IMR-90 (cell line): ENCODE measurements at regions not wholly inside any gene's neighbourhood (a gene's known extent, or its start where the extent isn't known, plus 50 kb on each side); places are given as distances from the start of the nearest gene placed in this dataset.

ENCODE experiments used
- ATAC-seq: fragments of 200-7000 bp; cut with Tn5 transposase; 2 replicates; pipeline ENCODE4 v1.9.1; 2020; ENCODE audit warnings: low read depth, mild to moderate bottlenecking, moderate library complexity
- BruUV-seq: library from RNA; stranded (reverse); fragments of 400-500 nt; replicated peaks from 2 replicates; lab custom pipeline; 2021; lab: Mats Ljungman, UMichigan
- CTCF ChIA-PET: fragments of 300-600 bp; formaldehyde crosslinking; extraction: SDS; loops from one replicate; lab custom pipeline; 2021; ENCODE audit warnings: antibody characterized with exemption; lab: Yijun Ruan, JAX
- POLR2A ChIA-PET: fragments of 300-600 bp; sonication (Branson Sonifier 250); formaldehyde crosslinking; loops from one replicate; lab custom pipeline; 2022; ENCODE audit warnings: antibody characterized with exemption; ENCODE audit not compliant: unreplicated experiment; lab: Charles Lee
- DNase-seq: peaks from one replicate; pipeline ENCODE4 v3.0.0; 2013
- H2AFZ ChIP-seq: replicated peaks from 2 replicates; pipeline ENCODE3; 2013; ENCODE audit warnings: low read length, mild to moderate bottlenecking; ENCODE audit not compliant: poor library complexity
- H2AK5ac ChIP-seq: 2 replicates; pipeline ENCODE4 v1.6.1; 2013; ENCODE audit warnings: low read depth, low read length, inconsistent platforms
- H2AK9ac ChIP-seq: replicated peaks from 2 replicates; pipeline ENCODE3; 2013; ENCODE audit warnings: mild to moderate bottlenecking, low read depth, low read length, moderate library complexity; ENCODE audit not compliant: poor library complexity
- H2BK120ac ChIP-seq: 2 replicates; pipeline ENCODE4 v1.6.1; 2013; ENCODE audit warnings: low read depth, low read length, inconsistent platforms
- H2BK15ac ChIP-seq: 3 replicates; pipeline ENCODE4 v1.6.1; 2013; ENCODE audit warnings: low read depth, low read length, inconsistent platforms
- H2BK20ac ChIP-seq: 2 replicates; pipeline ENCODE4 v1.6.1; 2013; ENCODE audit warnings: low read depth, mild to moderate bottlenecking, inconsistent platforms, low read length, moderate library complexity
- H2BK5ac ChIP-seq: 2 replicates; pipeline ENCODE4 v1.6.1; 2013; ENCODE audit warnings: mild to moderate bottlenecking, low read depth, low read length, inconsistent platforms; ENCODE audit not compliant: poor library complexity, severe bottlenecking
- H3K14ac ChIP-seq: replicated peaks from 2 replicates; pipeline ENCODE4 v1.6.1; 2013; ENCODE audit warnings: low read depth, low read length, inconsistent platforms
- H3K18ac ChIP-seq: 2 replicates; pipeline ENCODE4 v1.6.1; 2013; ENCODE audit warnings: low read depth, low read length, control low read depth
- H3K23ac ChIP-seq: 2 replicates; pipeline ENCODE4 v1.6.1; 2013; ENCODE audit warnings: low read depth, low read length, inconsistent platforms
- H3K27ac ChIP-seq: 2 replicates; pipeline ENCODE4 v1.5.1; 2013; ENCODE audit warnings: mild to moderate bottlenecking, control low read depth, low read length; ENCODE audit not compliant: insufficient read depth
- H3K27me3 ChIP-seq: 2 replicates; pipeline ENCODE4 v1.6.1; 2013; ENCODE audit warnings: low read length; ENCODE audit not compliant: control insufficient read depth, insufficient read depth
- H3K36me3 ChIP-seq: 2 replicates; pipeline ENCODE4 v1.6.1; 2013; ENCODE audit warnings: low read length, mixed read lengths; ENCODE audit not compliant: control insufficient read depth, insufficient read depth
- H3K4ac ChIP-seq: 2 replicates; pipeline ENCODE4 v1.6.1; 2013; ENCODE audit warnings: low read depth, low read length, inconsistent platforms
- H3K4me1 ChIP-seq: 2 replicates; pipeline ENCODE4 v1.6.1; 2013; ENCODE audit warnings: low read length, mixed read lengths; ENCODE audit not compliant: control insufficient read depth, insufficient read depth
- H3K4me2 ChIP-seq: 2 replicates; pipeline ENCODE4 v1.6.1; 2013; ENCODE audit warnings: low read depth, mild to moderate bottlenecking, control low read depth, low read length, moderate library complexity
- H3K4me3 ChIP-seq: 2 replicates; pipeline ENCODE4 v1.5.1; 2013; ENCODE audit warnings: low read depth, mild to moderate bottlenecking, control low read depth, low read length, moderate library complexity; ENCODE audit not compliant: insufficient read depth
- H3K56ac ChIP-seq: 2 replicates; pipeline ENCODE4 v1.6.1; 2013; ENCODE audit warnings: low read length, inconsistent platforms; ENCODE audit not compliant: insufficient read depth; ENCODE audit errors: extremely low read depth
- H3K79me1 ChIP-seq, 2 experiments: 2 replicates each; pipeline ENCODE4 v1.6.1; 2013; ENCODE audit warnings: low read length in 2 of 2, inconsistent platforms in 1 of 2, low read depth in 1 of 2
- H3K9ac ChIP-seq: 2 replicates; pipeline ENCODE4 v1.6.1; 2013; ENCODE audit warnings: low read depth, low read length, control low read depth
- H3K9me1 ChIP-seq: 2 replicates; pipeline ENCODE4 v1.6.1; 2013; ENCODE audit warnings: low read length, inconsistent platforms; ENCODE audit not compliant: insufficient read depth
- H3K9me3 ChIP-seq: 2 replicates; pipeline ENCODE4 v1.6.1; 2013; ENCODE audit warnings: low read length; ENCODE audit not compliant: control insufficient read depth, insufficient read depth
- H4K20me1 ChIP-seq: 2 replicates; pipeline ENCODE4 v1.6.1; 2013; ENCODE audit warnings: low read length, inconsistent platforms; ENCODE audit not compliant: insufficient read depth
- H4K5ac ChIP-seq: 2 replicates; pipeline ENCODE4 v1.6.1; 2013; ENCODE audit warnings: mild to moderate bottlenecking, low read depth, low read length, control low read depth
- H4K8ac ChIP-seq, 2 experiments: 2 replicates each; pipeline ENCODE4 v1.6.1; 2013; ENCODE audit warnings: low read depth in 2 of 2, low read length in 2 of 2, control low read depth in 1 of 2, inconsistent platforms in 1 of 2
- H4K91ac ChIP-seq: 2 replicates; pipeline ENCODE4 v1.6.1; 2013; ENCODE audit warnings: low read depth, low read length, inconsistent platforms; ENCODE audit not compliant: insufficient read depth
- CEBPB ChIP-seq: IDR thresholded peaks from 2 replicates; pipeline ENCODE4 v1.6.1; 2012; ENCODE audit warnings: low read depth, low read length, improper control_type of control experiment
- CHD1 ChIP-seq: IDR thresholded peaks from 2 replicates; pipeline ENCODE4 v1.6.1; 2012; ENCODE audit warnings: low read depth, low read length, improper control_type of control experiment
- POLR2A ChIP-seq: IDR thresholded peaks from 2 replicates; pipeline ENCODE4 v1.6.1; 2012; ENCODE audit warnings: mild to moderate bottlenecking, low read depth, low read length
- SMC3 ChIP-seq: fragments of 150-350 bp; IDR thresholded peaks from 2 replicates; pipeline ENCODE4 v1.6.1; 2016; ENCODE audit warnings: low read depth, mild to moderate bottlenecking, antibody characterized with exemption, low read length, moderate library complexity
- WGBS, 2 experiments: methylation state at CpG; one replicate each; pipeline versions ENCODE4 v1.1.5 to v1.1.7; 2013; ENCODE audit warnings: missing lambda C conversion rate in 2 of 2; ENCODE audit not compliant: insufficient read length in 1 of 2; ENCODE audit errors: extremely low coverage in 2 of 2; 5-methylcytosine and 5-hydroxymethylcytosine counted together
- dilution Hi-C: fragments of 300-500 bp; cut with HindIII; formaldehyde crosslinking; loops from one replicate; pipeline ENCODE4 v1.14.3; 2018; ENCODE audit warnings: low sequenced_read_pairs; ENCODE audit not compliant: unreplicated experiment
- in situ Hi-C: fragments of 300-500 bp; cut with MboI; formaldehyde crosslinking; loops from 3 replicates; pipeline ENCODE4 v1.14.3; 2019; ENCODE audit warnings: low sequenced_read_pairs, inconsistent platforms, mixed read lengths
- intact Hi-C: fragments of 100-400 bp; cut with micrococcal nuclease; formaldehyde crosslinking; loops from 2 replicates; pipeline ENCODE4 v1.10.0; 2022
- TF ChIP-seq, protein P1 (sequence below): fragments of 150-350 bp; IDR thresholded peaks from 2 replicates; pipeline ENCODE4 v1.6.1; 2017; ENCODE audit warnings: mild to moderate bottlenecking, antibody characterized with exemption, low read length, low read depth

DNA sequence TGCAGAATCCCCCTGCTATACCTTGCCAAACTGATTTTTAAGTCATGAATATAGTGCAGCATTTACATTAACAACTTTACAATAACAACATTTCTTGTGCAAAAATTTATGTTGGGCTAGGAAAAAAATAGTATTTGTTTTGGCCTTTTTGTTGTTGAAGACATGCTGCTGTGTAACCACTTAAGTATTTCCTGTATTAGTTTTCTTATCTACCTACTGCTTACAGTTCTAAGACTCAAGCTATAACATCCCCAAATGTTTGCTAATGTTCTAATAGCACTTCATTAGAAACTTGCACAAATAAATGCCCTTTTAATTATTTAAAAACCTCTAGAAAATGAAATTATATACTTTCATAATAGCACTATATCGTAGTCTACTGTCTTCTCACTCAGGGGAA, 154.3 kb upstream of the DOCK10 start:
- 0 out of 2 replicates have a peak, but pooled peaks cover 2% of the 10 kb centered on the region for H3K4me1 ChIP-seq
- H3K79me1 ChIP-seq, result no peaks in the 10 kb centered on the region
- H4K91ac ChIP-seq, result no peak overlapping the region
- H3K18ac ChIP-seq, result no peak overlapping the region
- H2AK5ac ChIP-seq, result no peak overlapping the region
- H3K9me1 ChIP-seq, result no peaks in the 10 kb centered on the region
- H3K14ac ChIP-seq, result no peak overlapping the region
- H2AFZ ChIP-seq, result no peak overlapping the region
- no peak overlapping the region for H3K4me3 ChIP-seq
- no peak overlapping the region for H3K23ac ChIP-seq
- intact Hi-C loops, result no loop called here
- dilution Hi-C loops, result no loop called here
- H4K8ac ChIP-seq, result no peak overlapping the region
- no peak overlapping the region for H3K27ac ChIP-seq
- no peak overlapping the region for H2BK120ac ChIP-seq
- POLR2A ChIA-PET, result no interaction called here
- H3K36me3 ChIP-seq, result no peaks in the 10 kb centered on the region
- no peak overlapping the region for H2BK15ac ChIP-seq
- peak; percentile 62; the same call in 1 of the 2 replicates for ATAC-seq
- no peak for TF ChIP-seq POLR2A
- TF ChIP-seq CHD1, result no peak
- TF ChIP-seq SMC3, result no peak
- TF ChIP-seq, protein P1, sequence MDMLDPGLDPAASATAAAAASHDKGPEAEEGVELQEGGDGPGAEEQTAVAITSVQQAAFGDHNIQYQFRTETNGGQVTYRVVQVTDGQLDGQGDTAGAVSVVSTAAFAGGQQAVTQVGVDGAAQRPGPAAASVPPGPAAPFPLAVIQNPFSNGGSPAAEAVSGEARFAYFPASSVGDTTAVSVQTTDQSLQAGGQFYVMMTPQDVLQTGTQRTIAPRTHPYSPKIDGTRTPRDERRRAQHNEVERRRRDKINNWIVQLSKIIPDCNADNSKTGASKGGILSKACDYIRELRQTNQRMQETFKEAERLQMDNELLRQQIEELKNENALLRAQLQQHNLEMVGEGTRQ, result no peak
- no peak for TF ChIP-seq CEBPB
- peak; percentile 12 for DNase-seq
- H2BK20ac ChIP-seq, result no peak overlapping the region
- no TSS peak for BruUV-seq
- H2AK9ac ChIP-seq, result no peak overlapping the region
- WGBS, 2 experiments, result no CpG with 5 or more reads among the region's 1 CpG
- no peak overlapping the region for H3K9ac ChIP-seq
- CTCF ChIA-PET, result no interaction called here
- H4K20me1 ChIP-seq, result no peaks in the 10 kb centered on the region
- H3K56ac ChIP-seq, result no peak overlapping the region
- H2BK5ac ChIP-seq, result no peak overlapping the region
- no peaks in the 10 kb centered on the region for H3K27me3 ChIP-seq
- no peak overlapping the region for H3K4ac ChIP-seq
- in situ Hi-C loops, result no loop called here
- no peaks in the 10 kb centered on the region for H3K9me3 ChIP-seq
- no peak overlapping the region for H4K5ac ChIP-seq
- no peak overlapping the region for H3K4me2 ChIP-seq
